DND-41 (cell line): ENCODE measurements at regions not wholly inside any gene's neighbourhood (a gene's known extent, or its start where the extent isn't known, plus 50 kb on each side); places are given as distances from the start of the nearest gene placed in this dataset.

ENCODE experiments used
- EZH2 ChIP-seq: IDR thresholded peaks from 3 replicates; pipeline ENCODE4 v1.6.1; 2012; ENCODE audit warnings: borderline replicate concordance, low read depth, mild to moderate bottlenecking, moderate library complexity, low read length, inconsistent platforms; ENCODE audit not compliant: severe bottlenecking
- TF ChIP-seq, protein P1 (sequence below): IDR thresholded peaks from 2 replicates; pipeline ENCODE4 v1.5.1; 2012; ENCODE audit warnings: borderline replicate concordance, low read length, moderate library complexity, mild to moderate bottlenecking; ENCODE audit not compliant: poor library complexity, severe bottlenecking; ENCODE audit errors: extremely low read depth

DNA sequence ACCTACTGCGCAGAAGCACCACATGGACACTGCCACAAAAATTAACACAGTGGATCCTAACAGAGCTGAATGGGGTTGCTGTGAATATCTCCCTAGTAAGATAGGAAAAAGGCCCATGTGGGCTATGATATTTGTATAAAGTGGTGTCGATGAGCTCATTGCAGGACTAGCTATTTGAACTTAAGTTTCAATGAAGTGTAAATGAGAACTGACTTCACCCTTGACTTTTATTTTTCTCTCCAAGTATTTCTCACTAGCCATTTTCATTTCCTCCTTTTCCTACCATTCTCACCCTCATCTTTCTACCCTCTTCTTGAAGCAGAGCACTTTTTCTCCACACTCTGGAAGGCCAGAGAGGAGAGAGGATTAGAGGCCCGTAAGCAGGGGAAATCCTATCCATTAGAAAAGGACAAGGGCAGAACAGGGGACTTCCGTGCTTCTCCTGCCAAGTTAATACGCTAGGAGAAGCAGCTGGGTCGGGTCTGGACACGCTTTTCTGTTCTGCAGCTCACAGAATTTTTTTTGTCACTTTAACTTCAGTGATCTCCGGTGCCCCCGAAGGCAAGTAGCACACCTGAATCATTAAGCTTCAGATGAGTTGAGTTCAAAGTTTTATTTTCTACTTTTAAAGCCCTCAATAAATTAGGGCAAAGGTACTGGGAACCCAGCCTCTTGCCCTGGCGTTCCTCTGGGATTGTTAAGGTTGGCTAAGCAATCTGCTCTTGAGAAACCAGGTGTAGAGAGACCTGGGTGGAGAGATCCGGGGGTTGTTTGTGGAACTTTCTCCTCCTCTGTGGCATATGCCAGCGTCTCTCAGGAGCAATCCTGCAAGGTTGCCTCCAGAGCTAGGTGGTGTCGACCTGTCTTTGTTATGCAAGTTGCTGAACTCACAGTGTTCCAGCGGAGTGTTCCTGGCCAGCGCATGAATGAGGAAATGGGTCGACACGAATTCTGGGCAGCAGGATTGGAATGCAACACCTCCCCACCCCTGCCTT lies 56.2 kb upstream of the ARID1B start:
- TF ChIP-seq, protein P1, sequence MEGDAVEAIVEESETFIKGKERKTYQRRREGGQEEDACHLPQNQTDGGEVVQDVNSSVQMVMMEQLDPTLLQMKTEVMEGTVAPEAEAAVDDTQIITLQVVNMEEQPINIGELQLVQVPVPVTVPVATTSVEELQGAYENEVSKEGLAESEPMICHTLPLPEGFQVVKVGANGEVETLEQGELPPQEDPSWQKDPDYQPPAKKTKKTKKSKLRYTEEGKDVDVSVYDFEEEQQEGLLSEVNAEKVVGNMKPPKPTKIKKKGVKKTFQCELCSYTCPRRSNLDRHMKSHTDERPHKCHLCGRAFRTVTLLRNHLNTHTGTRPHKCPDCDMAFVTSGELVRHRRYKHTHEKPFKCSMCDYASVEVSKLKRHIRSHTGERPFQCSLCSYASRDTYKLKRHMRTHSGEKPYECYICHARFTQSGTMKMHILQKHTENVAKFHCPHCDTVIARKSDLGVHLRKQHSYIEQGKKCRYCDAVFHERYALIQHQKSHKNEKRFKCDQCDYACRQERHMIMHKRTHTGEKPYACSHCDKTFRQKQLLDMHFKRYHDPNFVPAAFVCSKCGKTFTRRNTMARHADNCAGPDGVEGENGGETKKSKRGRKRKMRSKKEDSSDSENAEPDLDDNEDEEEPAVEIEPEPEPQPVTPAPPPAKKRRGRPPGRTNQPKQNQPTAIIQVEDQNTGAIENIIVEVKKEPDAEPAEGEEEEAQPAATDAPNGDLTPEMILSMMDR = no peak
- no peak for TF ChIP-seq EZH2
